KMS-11 (cell line): ENCODE measurements at regions not wholly inside any gene's neighbourhood (a gene's known extent, or its start where the extent isn't known, plus 50 kb on each side); places are given as distances from the start of the nearest gene placed in this dataset.

Experiments
- H2AFZ ChIP-seq: fragments of 200-600 bp; sonication (generic); 2 replicates; pipeline ENCODE4 v1.6.1; 2016; ENCODE audit warnings: antibody characterized with exemption, mixed run types, low read depth
- H3K27ac ChIP-seq: fragments of 200-600 bp; sonication (generic); 2 replicates; pipeline ENCODE4 v1.6.1; 2016; ENCODE audit warnings: mild to moderate bottlenecking, mixed run types
- H3K27me3 ChIP-seq: fragments of 200-600 bp; sonication (generic); 2 replicates; pipeline ENCODE4 v1.6.1; 2017; ENCODE audit warnings: mild to moderate bottlenecking, low read depth, mixed run types, moderate library complexity; ENCODE audit not compliant: insufficient read depth
- H3K36me3 ChIP-seq: fragments of 200-600 bp; sonication (generic); 2 replicates; pipeline ENCODE4 v1.6.1; 2017; ENCODE audit warnings: mild to moderate bottlenecking, mixed run types; ENCODE audit not compliant: insufficient read depth
- H3K4me1 ChIP-seq: fragments of 200-600 bp; sonication (generic); 2 replicates; pipeline ENCODE4 v1.6.1; 2016; ENCODE audit warnings: mild to moderate bottlenecking, low read depth, mixed run types; ENCODE audit not compliant: poor library complexity, severe bottlenecking
- H3K4me2 ChIP-seq: fragments of 200-600 bp; sonication (generic); 2 replicates; pipeline ENCODE4 v1.7.0; 2016; ENCODE audit warnings: mild to moderate bottlenecking, mixed run types
- H3K4me3 ChIP-seq: fragments of 200-600 bp; sonication (generic); IDR thresholded peaks from 2 replicates; pipeline ENCODE4 v1.6.1; 2017; ENCODE audit warnings: low read depth, low read length, mixed read lengths; ENCODE audit not compliant: insufficient read depth
- H3K79me2 ChIP-seq: fragments of 200-600 bp; sonication (generic); 2 replicates; pipeline ENCODE4 v1.6.1; 2016; ENCODE audit warnings: low read depth, mixed run types; ENCODE audit not compliant: insufficient read depth
- H3K9ac ChIP-seq: fragments of 200-600 bp; sonication (generic); 2 replicates; pipeline ENCODE4 v1.6.1; 2016; ENCODE audit warnings: mild to moderate bottlenecking, mixed run types
- H4K20me1 ChIP-seq: fragments of 200-600 bp; sonication (generic); 2 replicates; pipeline ENCODE4 v1.6.1; 2016; ENCODE audit warnings: mild to moderate bottlenecking, mixed run types; ENCODE audit not compliant: insufficient read depth
- CTCF ChIP-seq: fragments of 200-600 bp; sonication (generic); conservative IDR thresholded peaks from 2 replicates; pipeline ENCODE4 v1.6.1; 2017; ENCODE audit warnings: low read depth, mild to moderate bottlenecking, antibody characterized with exemption, low read length, moderate library complexity, mixed read lengths

- Histone ChIP-seq H2AFZ (no peak overlapping the region), H4K20me1 (no peaks in the 10 kb centered on the region), H3K36me3 (no peaks in the 10 kb centered on the region), H3K4me3 (no peak overlapping the region), H3K4me1 (no peaks in the 10 kb centered on the region), H3K79me2 (no peaks in the 10 kb centered on the region), H3K9ac (no peak overlapping the region), H3K27me3 (no peaks in the 10 kb centered on the region), H3K27ac (no peak overlapping the region), H3K4me2 (no peak overlapping the region)
- TF ChIP-seq CTCF: no peak
Measured at GRCh38 chr1:73784026-73784425, 413.9 kb downstream of the LRRIQ3 start.

- Histone ChIP-seq H3K4me3 (no peak overlapping the region), H3K9ac (no peak overlapping the region), H3K27me3 (no peaks in the 10 kb centered on the region), H2AFZ (no peak overlapping the region), H3K36me3 (no peaks in the 10 kb centered on the region), H3K27ac (no peak overlapping the region), H3K79me2 (no peaks in the 10 kb centered on the region), H4K20me1 (no peaks in the 10 kb centered on the region), H3K4me2 (no peak overlapping the region), H3K4me1 (no peaks in the 10 kb centered on the region)
- no peak for TF ChIP-seq CTCF
Measured at GRCh38 chr1:73783352-73783751, 414.6 kb downstream of the LRRIQ3 start.

- Histone ChIP-seq H3K27me3 (no peaks in the 10 kb centered on the region), H3K4me1 (no peaks in the 10 kb centered on the region), H4K20me1 (no peaks in the 10 kb centered on the region), H3K36me3 (no peaks in the 10 kb centered on the region), H3K27ac (no peak overlapping the region), H3K4me2 (no peak overlapping the region), H3K79me2 (no peaks in the 10 kb centered on the region), H2AFZ (no peak overlapping the region), H3K9ac (no peak overlapping the region), H3K4me3 (no peak overlapping the region)
- no peak for TF ChIP-seq CTCF
Measured at GRCh38 chr1:73782901-73783300, 415.1 kb downstream of the LRRIQ3 start.

- Histone ChIP-seq H3K4me1 (no peaks in the 10 kb centered on the region), H3K36me3 (no peaks in the 10 kb centered on the region), H3K4me3 (no peak overlapping the region), H3K27me3 (no peaks in the 10 kb centered on the region), H3K4me2 (no peak overlapping the region), H3K27ac (no peak overlapping the region), H3K9ac (no peak overlapping the region), H4K20me1 (no peaks in the 10 kb centered on the region), H2AFZ (no peak overlapping the region), H3K79me2 (no peaks in the 10 kb centered on the region)
- TF ChIP-seq CTCF: no peak
Measured at GRCh38 chr1:73781251-73781650, 416.7 kb downstream of the LRRIQ3 start.

- H4K20me1 ChIP-seq: no peaks in the 10 kb centered on the region
- H3K79me2 ChIP-seq: no peaks in the 10 kb centered on the region
- no peaks in the 10 kb centered on the region for H3K36me3 ChIP-seq
- no peak overlapping the region for H3K27ac ChIP-seq
- no peak overlapping the region for H3K4me3 ChIP-seq
- TF ChIP-seq CTCF: no peak
- no peak overlapping the region for H2AFZ ChIP-seq
- H3K27me3 ChIP-seq: no peaks in the 10 kb centered on the region
- no peak overlapping the region for H3K4me2 ChIP-seq
- H3K4me1 ChIP-seq: no peaks in the 10 kb centered on the region
- H3K9ac ChIP-seq: no peak overlapping the region
Measured at GRCh38 chr1:73778471-73778870, 419.5 kb downstream of the LRRIQ3 start.
